ENCODE measurements at regions not wholly inside any gene's neighbourhood (a gene's known extent, or its start where the extent isn't known, plus 50 kb on each side); places are given as distances from the start of the nearest gene placed in this dataset.
"Not testable (repeated sequence)": the region's sequence is repeated elsewhere in the genome, so short reads cannot be mapped to it uniquely, and the experiment has no call there.

DNA sequence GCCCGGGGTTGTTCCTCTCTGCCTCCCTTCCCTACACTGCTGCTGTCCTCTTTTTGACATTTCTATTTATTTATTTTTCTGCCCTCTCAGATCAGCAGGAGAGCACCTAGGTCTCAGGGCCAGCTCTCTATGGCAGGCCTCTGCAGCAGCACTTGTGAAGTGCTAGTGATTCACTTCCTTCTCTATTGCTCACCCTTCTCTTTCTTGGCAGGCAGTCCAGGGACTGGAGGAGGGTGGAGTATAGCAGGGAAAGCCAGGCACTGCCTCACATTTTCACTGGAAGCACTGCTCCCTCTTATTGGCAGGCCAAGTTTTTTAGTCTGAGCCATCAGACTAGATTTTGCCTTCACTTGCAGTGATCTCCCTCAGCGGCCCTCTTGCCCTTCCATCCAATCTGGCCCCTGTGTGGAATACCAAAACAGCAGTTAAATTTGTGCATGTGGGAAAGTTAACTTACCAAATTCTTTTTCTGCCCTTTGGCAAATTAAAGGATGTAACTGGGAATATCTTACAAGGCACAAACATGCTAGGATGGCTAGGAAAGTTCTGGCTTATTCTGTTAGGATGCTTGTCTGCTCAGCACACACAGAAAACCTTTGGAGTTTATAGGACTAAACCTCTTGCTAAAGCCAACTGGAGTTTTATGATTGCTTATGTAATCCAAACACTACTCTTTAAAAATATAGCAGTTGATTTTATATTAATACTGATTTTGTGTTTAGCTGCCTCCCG is 847.6 kb downstream of the TTLL7 start:
- TF ChIP-seq, protein P1, sequence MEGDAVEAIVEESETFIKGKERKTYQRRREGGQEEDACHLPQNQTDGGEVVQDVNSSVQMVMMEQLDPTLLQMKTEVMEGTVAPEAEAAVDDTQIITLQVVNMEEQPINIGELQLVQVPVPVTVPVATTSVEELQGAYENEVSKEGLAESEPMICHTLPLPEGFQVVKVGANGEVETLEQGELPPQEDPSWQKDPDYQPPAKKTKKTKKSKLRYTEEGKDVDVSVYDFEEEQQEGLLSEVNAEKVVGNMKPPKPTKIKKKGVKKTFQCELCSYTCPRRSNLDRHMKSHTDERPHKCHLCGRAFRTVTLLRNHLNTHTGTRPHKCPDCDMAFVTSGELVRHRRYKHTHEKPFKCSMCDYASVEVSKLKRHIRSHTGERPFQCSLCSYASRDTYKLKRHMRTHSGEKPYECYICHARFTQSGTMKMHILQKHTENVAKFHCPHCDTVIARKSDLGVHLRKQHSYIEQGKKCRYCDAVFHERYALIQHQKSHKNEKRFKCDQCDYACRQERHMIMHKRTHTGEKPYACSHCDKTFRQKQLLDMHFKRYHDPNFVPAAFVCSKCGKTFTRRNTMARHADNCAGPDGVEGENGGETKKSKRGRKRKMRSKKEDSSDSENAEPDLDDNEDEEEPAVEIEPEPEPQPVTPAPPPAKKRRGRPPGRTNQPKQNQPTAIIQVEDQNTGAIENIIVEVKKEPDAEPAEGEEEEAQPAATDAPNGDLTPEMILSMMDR (conservative IDR thresholded peaks at IDR 0.05; ENCODE audit: low read depth, low read length), result not testable (repeated sequence)
- not testable (repeated sequence) for TF ChIP-seq BHLHE40 (IDR thresholded peaks at IDR 0.05; ENCODE audit: low read depth, low read length); RCOR1 (IDR thresholded peaks at IDR 0.05; ENCODE audit: insufficient replicate concordance, low read length); CHD1 (IDR thresholded peaks at IDR 0.05; ENCODE audit: low read depth, low read length); POLR2A (IDR thresholded peaks at IDR 0.05; ENCODE audit: low read depth, low read length); NFE2L2 (IDR thresholded peaks at IDR 0.05; ENCODE audit: low read depth, low read length); FOS (IDR thresholded peaks at IDR 0.05; ENCODE audit: low read depth, low read length); RAD21 (IDR thresholded peaks at IDR 0.05; ENCODE audit: low read length); SMC3 (IDR thresholded peaks at IDR 0.05; ENCODE audit: low read depth, low read length); MXI1 (IDR thresholded peaks at IDR 0.05; ENCODE audit: borderline replicate concordance, low read depth, low read length); MAFK (IDR thresholded peaks at IDR 0.05; ENCODE audit: low read depth, low read length); CEBPB (IDR thresholded peaks at IDR 0.05; ENCODE audit: low read depth, low read length)
